Osteocyte (in vitro differentiated cells): ENCODE measurements at regions not wholly inside any gene's neighbourhood (a gene's known extent, or its start where the extent isn't known, plus 50 kb on each side); places are given as distances from the start of the nearest gene placed in this dataset.

Source experiments
- DNase-seq: peaks from one replicate; pipeline ENCODE4 v3.0.0; 2021; ENCODE audit warnings: mixed read lengths; ENCODE audit not compliant: unreplicated experiment; ENCODE audit errors: extremely low spot score
- H3K27ac Mint-ChIP-seq: one replicate; pipeline ENCODE4 v1.8.0; 2021; ENCODE audit warnings: mild to moderate bottlenecking, mixed read lengths; ENCODE audit not compliant: unreplicated experiment
- H3K27me3 Mint-ChIP-seq: one replicate; pipeline ENCODE4 v1.8.0; 2021; ENCODE audit warnings: mixed read lengths; ENCODE audit not compliant: unreplicated experiment
- H3K36me3 Mint-ChIP-seq: one replicate; pipeline ENCODE4 v1.8.0; 2021; ENCODE audit warnings: mixed read lengths; ENCODE audit not compliant: unreplicated experiment
- H3K4me1 Mint-ChIP-seq: one replicate; pipeline ENCODE4 v1.8.0; 2021; ENCODE audit warnings: mixed read lengths; ENCODE audit not compliant: unreplicated experiment
- H3K4me3 Mint-ChIP-seq: one replicate; pipeline ENCODE4 v1.8.0; 2021; ENCODE audit warnings: mild to moderate bottlenecking, moderate library complexity, mixed read lengths; ENCODE audit not compliant: unreplicated experiment
- H3K9me3 Mint-ChIP-seq: one replicate; pipeline ENCODE4 v1.8.0; 2021; ENCODE audit warnings: mixed read lengths; ENCODE audit not compliant: unreplicated experiment
- TF ChIP-seq, protein P1 (sequence below): fragments of 200-600 bp; sonication (generic); IDR thresholded peaks from 2 replicates; pipeline ENCODE4 v1.5.0; 2021; ENCODE audit warnings: antibody characterized with exemption, mild to moderate bottlenecking, moderate library complexity

DNA sequence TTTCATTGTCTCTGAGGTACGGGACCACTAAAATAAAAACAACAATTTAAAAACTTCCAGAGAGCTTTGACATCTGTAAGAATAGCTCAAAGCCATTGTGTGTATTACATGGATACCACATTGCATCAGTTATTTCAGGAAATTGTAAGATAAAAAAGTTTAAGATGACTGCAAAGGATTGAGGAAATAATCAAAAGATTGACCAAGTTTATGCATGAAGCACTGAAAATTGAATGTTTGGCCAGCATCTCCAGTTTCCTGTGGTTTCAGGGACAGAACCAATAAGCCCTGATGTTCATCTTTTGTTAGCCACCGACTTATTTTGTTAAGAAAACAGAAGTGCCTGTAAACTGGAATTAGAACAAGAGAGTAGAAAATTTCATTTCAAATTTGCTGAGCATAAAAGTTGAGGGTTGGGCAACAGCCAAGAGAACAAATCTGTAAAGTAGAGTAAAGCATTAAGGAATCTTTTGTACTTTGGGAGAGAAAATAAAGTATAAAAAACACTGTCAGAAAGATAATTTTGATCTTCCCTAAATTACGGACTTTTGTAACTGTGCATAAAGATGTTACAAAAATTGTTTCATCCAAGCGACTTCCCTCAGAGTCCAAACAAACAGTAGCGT, 211.5 kb upstream of the P2RY1 start:
- no peak overlapping the region for H3K4me3 Mint-ChIP-seq
- H3K36me3 Mint-ChIP-seq = no peaks in the 10 kb centered on the region
- TF ChIP-seq, protein P1, sequence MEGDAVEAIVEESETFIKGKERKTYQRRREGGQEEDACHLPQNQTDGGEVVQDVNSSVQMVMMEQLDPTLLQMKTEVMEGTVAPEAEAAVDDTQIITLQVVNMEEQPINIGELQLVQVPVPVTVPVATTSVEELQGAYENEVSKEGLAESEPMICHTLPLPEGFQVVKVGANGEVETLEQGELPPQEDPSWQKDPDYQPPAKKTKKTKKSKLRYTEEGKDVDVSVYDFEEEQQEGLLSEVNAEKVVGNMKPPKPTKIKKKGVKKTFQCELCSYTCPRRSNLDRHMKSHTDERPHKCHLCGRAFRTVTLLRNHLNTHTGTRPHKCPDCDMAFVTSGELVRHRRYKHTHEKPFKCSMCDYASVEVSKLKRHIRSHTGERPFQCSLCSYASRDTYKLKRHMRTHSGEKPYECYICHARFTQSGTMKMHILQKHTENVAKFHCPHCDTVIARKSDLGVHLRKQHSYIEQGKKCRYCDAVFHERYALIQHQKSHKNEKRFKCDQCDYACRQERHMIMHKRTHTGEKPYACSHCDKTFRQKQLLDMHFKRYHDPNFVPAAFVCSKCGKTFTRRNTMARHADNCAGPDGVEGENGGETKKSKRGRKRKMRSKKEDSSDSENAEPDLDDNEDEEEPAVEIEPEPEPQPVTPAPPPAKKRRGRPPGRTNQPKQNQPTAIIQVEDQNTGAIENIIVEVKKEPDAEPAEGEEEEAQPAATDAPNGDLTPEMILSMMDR = no peak
- no peak overlapping the region for H3K27ac Mint-ChIP-seq
- H3K27me3 Mint-ChIP-seq = peaks cover 39% of the 10 kb centered on the region
- no peaks in the 10 kb centered on the region for H3K4me1 Mint-ChIP-seq
- DNase-seq = no peak
- no peaks in the 10 kb centered on the region for H3K9me3 Mint-ChIP-seq

DNA sequence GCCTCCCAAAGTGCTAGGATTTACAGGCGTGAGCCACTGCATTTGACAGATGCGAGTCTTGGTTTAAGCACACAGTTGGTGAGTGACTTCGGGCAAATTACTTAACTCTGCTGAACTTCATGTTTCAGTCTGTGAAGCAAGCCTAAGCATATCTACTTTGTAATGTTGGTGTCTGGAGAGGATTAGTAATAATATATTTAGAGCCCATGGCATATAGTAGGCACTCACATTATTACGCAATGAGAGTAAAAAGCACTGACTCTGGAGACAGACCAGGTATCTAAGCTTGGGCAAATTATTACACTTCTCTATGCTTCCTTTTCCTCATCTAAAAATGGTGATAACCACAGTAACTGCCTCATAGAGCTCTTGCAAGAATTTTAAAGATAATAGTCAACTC, 208.7 kb upstream of the P2RY1 start:
- TF ChIP-seq, protein P1 = no peak
- no peak for DNase-seq
- no peaks in the 10 kb centered on the region for H3K9me3 Mint-ChIP-seq
- no peaks in the 10 kb centered on the region for H3K36me3 Mint-ChIP-seq
- H3K4me1 Mint-ChIP-seq = no peaks in the 10 kb centered on the region
- no peak overlapping the region for H3K4me3 Mint-ChIP-seq
- no peak overlapping the region for H3K27ac Mint-ChIP-seq
- H3K27me3 Mint-ChIP-seq = peaks cover 29% of the 10 kb centered on the region

DNA sequence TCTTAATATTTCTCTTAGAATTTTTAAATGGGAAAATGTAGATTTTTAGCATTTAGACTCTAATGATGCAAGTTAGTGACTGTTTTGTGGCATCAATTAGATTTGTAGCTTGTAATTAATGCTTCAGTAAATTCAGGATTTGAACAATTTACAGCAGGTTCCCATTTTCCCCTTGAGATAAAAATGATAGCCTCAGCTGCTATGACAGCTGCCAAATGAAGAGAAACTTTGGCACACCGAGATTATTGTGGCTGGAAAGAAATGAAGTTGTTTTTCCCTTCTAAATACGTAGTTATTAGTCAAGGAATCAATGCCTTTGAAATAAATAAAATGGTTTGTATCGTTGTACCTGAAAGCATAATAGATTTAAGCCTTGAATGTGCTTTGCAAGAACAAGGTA, 206.4 kb upstream of the P2RY1 start:
- H3K36me3 Mint-ChIP-seq = no peaks in the 10 kb centered on the region
- H3K4me1 Mint-ChIP-seq = no peaks in the 10 kb centered on the region
- H3K9me3 Mint-ChIP-seq = no peaks in the 10 kb centered on the region
- no peak overlapping the region for H3K27ac Mint-ChIP-seq
- no peak for DNase-seq
- H3K4me3 Mint-ChIP-seq = no peak overlapping the region
- peaks cover 21% of the 10 kb centered on the region for H3K27me3 Mint-ChIP-seq
- TF ChIP-seq, protein P1 = no peak

DNA sequence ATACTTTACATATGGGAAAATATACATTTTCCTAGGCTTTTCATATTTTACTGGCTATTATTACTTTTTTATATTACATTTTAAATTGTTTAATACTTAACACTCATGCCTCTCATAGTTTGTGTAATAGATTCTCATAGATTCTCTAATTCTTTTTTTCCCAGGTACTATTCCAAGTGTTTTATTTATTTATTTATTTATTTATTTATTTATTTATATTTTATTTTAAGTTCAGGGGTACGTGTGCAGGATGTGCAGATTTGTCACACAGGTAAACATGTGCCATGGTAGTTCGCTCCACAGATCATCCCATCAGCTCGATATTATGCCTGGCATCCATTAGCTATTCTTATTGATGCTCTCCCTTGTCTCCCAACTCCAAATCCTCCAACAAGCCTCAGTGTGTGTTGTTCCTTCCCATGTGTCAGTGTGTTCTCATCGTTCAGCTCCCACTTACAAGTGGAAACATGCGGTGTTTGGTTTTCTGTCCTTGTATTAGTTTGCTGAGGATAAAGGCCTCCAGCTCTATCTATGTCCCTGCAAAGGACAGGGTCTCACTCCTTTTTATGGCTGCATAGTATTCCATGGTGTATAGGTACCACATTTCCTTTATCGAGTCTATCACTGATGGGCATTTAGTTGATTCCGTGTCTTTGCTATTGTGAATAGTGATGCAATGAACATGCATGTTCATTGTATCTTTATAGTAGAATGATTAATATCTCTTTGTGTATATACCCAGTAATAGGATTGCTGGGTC, 205.4 kb upstream of the P2RY1 start:
- H3K4me1 Mint-ChIP-seq = no peaks in the 10 kb centered on the region
- H3K27me3 Mint-ChIP-seq = peaks cover 18% of the 10 kb centered on the region
- no peak for DNase-seq
- no peak overlapping the region for H3K4me3 Mint-ChIP-seq
- TF ChIP-seq, protein P1 = no peak
- no peaks in the 10 kb centered on the region for H3K36me3 Mint-ChIP-seq
- no peak overlapping the region for H3K27ac Mint-ChIP-seq
- no peaks in the 10 kb centered on the region for H3K9me3 Mint-ChIP-seq

DNA sequence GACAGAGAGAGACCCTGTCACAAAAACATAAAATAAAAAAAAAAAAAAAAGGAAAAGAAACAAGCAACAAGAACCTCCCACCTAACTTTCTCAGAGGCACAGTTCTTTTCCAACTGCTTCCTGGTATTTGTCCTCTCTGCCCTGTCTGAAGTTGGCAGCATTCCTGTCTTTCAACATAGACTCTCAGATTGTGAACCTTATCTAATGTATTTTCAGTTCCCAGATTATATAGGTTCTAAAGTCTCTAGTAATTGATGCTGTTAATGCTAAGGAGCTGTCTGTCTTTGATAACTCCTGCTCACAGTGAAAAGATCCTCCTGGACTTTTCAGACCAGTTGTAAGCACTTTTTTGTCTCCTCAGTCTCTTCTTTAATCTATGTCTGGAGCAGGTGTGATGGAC, 199.5 kb upstream of the P2RY1 start:
- TF ChIP-seq, protein P1 = no peak
- Mint-ChIP-seq H3K4me3 (no peak overlapping the region), H3K9me3 (no peaks in the 10 kb centered on the region), H3K4me1 (peaks cover 2% of the 10 kb centered on the region), H3K36me3 (no peaks in the 10 kb centered on the region), H3K27ac (no peak overlapping the region), H3K27me3 (peaks cover 14% of the 10 kb centered on the region)
- no peak for DNase-seq
